ENCODE measurements at regions not wholly inside any gene's neighbourhood (a gene's known extent, or its start where the extent isn't known, plus 50 kb on each side); places are given as distances from the start of the nearest gene placed in this dataset.
A peak's percentile ranks its signal among the peaks of the same experiment; 100 is the strongest.

DNA sequence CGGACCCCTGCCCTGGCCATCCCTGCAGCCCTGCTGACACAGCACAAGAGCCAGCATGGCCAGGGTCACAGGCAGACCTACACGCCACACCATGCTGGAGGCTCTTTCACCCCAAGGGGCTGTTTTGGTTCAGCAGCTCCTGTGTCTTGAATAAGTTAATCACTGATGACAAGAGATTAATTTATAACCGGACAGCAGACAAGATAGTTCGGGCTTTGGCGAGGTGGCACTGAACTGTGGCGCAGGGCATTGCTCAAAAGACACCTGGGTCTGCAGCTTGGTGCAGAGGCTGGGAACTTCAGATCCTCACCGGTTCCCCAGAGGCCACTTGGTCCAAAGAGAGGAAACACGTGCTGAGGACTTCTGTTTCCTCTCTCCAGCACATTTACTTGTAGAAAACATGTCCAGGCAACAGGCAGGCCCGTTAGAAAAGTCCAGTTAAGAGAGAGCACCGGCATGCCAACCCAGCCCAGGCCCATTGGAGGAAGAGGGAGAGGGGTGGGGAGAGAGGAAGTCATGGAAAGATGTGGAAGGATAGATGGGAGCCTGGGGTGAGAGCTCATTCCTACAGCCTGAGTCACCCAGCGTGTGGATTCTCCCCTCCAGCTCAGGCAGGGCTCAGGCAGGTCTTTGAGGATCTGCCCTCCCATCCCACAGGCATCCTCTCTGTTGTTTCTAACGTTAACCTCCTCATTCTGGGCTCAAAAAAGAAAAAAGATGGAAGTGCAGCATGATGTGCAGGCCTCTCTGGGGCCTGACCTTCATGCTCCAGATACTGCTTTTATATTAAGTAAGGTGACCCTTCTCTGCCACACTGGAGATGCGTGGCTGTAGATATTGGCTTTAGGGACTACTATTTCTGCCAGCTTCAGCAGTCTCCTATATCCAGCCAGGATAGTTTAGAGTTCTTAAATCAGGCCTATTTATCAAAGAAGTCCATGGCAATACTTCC, 80.0 kb upstream of the HNF1B start:
- TF ChIP-seq, protein P1, sequence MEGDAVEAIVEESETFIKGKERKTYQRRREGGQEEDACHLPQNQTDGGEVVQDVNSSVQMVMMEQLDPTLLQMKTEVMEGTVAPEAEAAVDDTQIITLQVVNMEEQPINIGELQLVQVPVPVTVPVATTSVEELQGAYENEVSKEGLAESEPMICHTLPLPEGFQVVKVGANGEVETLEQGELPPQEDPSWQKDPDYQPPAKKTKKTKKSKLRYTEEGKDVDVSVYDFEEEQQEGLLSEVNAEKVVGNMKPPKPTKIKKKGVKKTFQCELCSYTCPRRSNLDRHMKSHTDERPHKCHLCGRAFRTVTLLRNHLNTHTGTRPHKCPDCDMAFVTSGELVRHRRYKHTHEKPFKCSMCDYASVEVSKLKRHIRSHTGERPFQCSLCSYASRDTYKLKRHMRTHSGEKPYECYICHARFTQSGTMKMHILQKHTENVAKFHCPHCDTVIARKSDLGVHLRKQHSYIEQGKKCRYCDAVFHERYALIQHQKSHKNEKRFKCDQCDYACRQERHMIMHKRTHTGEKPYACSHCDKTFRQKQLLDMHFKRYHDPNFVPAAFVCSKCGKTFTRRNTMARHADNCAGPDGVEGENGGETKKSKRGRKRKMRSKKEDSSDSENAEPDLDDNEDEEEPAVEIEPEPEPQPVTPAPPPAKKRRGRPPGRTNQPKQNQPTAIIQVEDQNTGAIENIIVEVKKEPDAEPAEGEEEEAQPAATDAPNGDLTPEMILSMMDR (IDR thresholded peaks at IDR 0.05; ENCODE audit: low read depth, low read length, missing control alignments), result no peak
- no peak overlapping the region for H3K4me3 ChIP-seq (ENCODE audit: low read depth, low read length)
- no peak for DNase-seq (ENCODE audit: low read depth)

DNA sequence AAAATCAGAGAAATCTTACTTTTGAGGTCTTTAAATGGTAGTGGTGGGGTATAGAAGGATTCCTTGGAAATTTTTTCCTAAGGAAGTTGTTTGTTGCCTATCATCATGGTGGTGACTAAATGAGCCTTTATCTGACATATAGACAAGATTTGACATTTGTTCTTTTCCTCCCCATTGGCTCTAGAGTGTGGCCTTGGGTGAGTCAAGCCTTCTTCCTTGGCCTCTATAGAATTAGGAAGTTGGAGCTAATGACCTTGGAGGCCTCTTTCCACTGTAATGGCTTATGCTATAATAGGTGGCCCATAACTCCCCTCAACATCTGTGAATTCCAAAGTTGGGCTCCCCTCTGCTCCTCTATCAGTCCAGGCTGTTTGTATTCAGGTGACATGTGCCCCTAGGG, 79.1 kb upstream of the HNF1B start:
- TF ChIP-seq, protein P1 (IDR thresholded peaks at IDR 0.05; ENCODE audit: low read depth, low read length, missing control alignments), result no peak
- DNase-seq (ENCODE audit: low read depth), result no peak
- no peak overlapping the region for H3K4me3 ChIP-seq (ENCODE audit: low read depth, low read length)

DNA sequence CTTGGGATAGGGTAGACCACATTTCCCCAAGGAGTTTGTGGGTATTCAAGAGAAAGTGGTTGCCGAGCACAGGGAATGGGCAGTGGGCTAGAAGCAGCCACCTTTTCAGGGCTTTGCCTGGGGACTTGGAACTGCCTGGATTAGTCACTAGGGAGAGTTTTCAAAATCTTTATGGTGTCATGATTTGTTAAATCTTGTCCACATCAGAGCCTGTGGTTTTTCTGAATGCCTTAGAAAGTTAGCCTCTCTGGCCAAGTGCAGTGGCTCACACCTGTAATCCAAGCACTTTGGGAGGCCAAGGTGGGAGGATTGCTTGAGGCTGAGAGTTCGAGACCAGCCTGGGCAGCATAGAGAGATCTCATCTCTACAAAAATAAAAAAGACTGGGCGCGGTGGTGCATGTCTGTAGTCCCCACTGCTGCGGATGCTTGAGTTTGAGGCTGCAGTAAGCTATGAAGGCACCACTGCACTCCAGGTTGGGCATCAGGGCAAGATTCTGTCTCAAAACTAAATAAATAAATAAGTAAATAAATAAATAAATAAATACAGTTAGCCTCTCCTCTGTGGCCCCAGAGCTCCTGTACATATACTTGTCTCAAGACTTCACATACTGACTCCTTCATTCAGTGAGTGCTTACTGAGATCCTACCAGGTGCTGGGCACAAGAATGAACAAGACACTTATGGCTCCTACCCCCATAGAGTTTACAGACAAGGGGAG, 76.3 kb upstream of the HNF1B start:
- TF ChIP-seq, protein P1 (IDR thresholded peaks at IDR 0.05; ENCODE audit: low read depth, low read length, missing control alignments), result no peak
- DNase-seq (ENCODE audit: low read depth), result no peak
- H3K4me3 ChIP-seq (ENCODE audit: low read depth, low read length), result no peak overlapping the region

DNA sequence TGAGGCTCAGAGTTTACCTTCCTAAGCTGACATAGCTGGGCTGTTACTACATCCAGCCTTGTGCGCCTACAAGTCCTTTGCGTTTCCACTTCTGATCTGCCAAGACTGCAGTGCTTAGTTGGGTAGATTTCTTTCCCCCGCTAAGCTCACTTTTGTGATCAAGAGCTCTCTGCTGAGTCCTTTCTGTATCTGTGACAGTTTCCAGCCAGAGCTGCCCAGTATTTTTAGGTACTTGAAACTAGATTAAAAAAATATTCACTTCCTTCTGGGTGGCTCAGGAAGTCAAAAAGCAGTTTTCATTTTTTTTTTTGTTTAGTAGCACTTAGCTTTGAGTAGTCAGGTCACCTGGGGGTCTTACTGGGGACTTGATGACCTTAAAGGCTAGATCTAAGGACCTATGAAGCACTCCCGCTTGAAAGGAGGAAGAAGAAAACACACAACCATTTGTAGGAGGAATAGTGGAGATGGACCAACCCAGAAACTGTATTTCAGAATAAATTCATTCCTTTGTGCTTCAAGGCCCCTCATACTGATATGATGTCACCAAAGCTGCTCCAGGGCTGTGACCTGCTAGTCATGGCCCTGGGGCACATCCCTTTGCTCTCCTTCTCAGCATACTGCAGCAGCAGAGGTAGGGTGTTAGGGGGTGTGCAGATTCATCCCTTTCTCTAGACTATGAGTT, 75.6 kb upstream of the HNF1B start:
- H3K4me3 ChIP-seq (ENCODE audit: low read depth, low read length), result no peak overlapping the region; the same call in 1 of the 2 replicates
- peak; percentile 65 for DNase-seq (ENCODE audit: low read depth)
- TF ChIP-seq, protein P1 (IDR thresholded peaks at IDR 0.05; ENCODE audit: low read depth, low read length, missing control alignments), result no peak

DNA sequence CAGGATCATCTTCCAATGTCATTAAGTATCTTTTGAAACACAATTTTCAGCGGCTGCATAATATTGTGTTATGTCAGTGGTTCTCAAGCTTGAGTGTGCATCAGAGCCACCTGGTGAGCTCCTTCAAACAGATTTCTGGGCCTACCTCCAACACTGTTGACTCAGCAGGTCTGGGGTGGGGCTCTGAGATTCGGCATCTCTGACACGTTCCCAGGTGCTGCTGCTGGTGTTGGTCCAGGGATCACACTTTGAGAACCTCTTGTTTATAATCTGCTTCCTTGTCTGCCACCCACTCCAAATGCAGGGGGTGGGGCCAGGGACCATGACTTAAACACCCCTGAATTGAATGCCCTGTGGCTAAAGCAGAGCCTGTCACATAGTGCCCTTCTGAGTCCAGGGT, 73.8 kb upstream of the HNF1B start:
- no peak overlapping the region for H3K4me3 ChIP-seq (ENCODE audit: low read depth, low read length)
- TF ChIP-seq, protein P1 (IDR thresholded peaks at IDR 0.05; ENCODE audit: low read depth, low read length, missing control alignments), result no peak
- no peak for DNase-seq (ENCODE audit: low read depth)

DNA sequence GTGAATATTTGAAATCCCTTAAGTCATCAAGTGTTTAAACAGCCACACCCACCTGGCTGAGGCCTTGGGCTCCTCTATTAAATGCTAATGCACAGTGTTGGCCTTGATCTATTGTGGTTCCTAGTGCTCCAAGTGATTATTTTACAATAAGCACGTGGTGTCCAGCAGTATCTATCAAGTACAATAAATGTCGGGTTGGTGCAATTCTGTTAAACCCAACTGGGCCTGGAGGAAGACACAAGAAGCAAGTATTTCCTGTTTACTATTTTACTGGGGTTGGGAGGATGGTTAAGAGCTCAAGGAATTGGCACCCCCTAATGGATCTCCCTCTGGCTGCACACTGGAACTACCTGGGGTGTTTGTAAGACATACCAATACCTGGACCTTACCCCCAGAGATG, 72.1 kb upstream of the HNF1B start:
- no peak for DNase-seq (ENCODE audit: low read depth)
- no peak overlapping the region for H3K4me3 ChIP-seq (ENCODE audit: low read depth, low read length)
- TF ChIP-seq, protein P1 (IDR thresholded peaks at IDR 0.05; ENCODE audit: low read depth, low read length, missing control alignments), result peak; percentile 3

Measured in GM12864 (cell line).